OCI-LY7 (cell line): ENCODE measurements at regions not wholly inside any gene's neighbourhood (a gene's known extent, or its start where the extent isn't known, plus 50 kb on each side); places are given as distances from the start of the nearest gene placed in this dataset.
"Not testable (repeated sequence)": the region's sequence is repeated elsewhere in the genome, so short reads cannot be mapped to it uniquely, and the experiment has no call there.

Experiments
- BruUV-seq: library from RNA; stranded (reverse); fragments of 400-500 nt; replicated peaks from 2 replicates; lab custom pipeline; 2021; lab: Mats Ljungman, UMichigan
- CTCF ChIA-PET: fragments of 300-600 bp; sonication (Branson Sonifier 250); formaldehyde crosslinking; loops from one replicate; lab custom pipeline; 2022; ENCODE audit warnings: antibody characterized with exemption; ENCODE audit not compliant: unreplicated experiment; lab: Charles Lee
- POLR2A ChIA-PET: fragments of 300-600 bp; sonication (Branson Sonifier 250); formaldehyde crosslinking; loops from one replicate; lab custom pipeline; 2022; ENCODE audit warnings: antibody characterized with exemption; lab: Charles Lee
- DNase-seq: peaks from one replicate; pipeline ENCODE4 v3.0.0-alpha.2; 2015; ENCODE audit warnings: low spot score
- H2AFZ ChIP-seq: fragments of 200-600 bp; sonication (generic), shearing (Covaris generic); 2 replicates; pipeline ENCODE4 v1.6.1; 2014; ENCODE audit warnings: mild to moderate bottlenecking, antibody characterized with exemption, low read length, moderate library complexity
- H3K27ac ChIP-seq: fragments of 200-600 bp; sonication (generic); 2 replicates; pipeline ENCODE4 v1.5.1; 2014; ENCODE audit warnings: mixed run types, low read depth, mild to moderate bottlenecking, moderate library complexity, low read length, inconsistent platforms; ENCODE audit not compliant: poor library complexity, severe bottlenecking
- H3K36me3 ChIP-seq: fragments of 200-600 bp; sonication (generic); 2 replicates; pipeline ENCODE4 v1.6.1; 2014; ENCODE audit warnings: mild to moderate bottlenecking, antibody characterized with exemption, low read length, moderate library complexity, mixed read lengths; ENCODE audit not compliant: insufficient read depth
- H3K4me1 ChIP-seq: fragments of 200-600 bp; sonication (generic); 2 replicates; pipeline ENCODE4 v1.5.1; 2014; ENCODE audit warnings: mild to moderate bottlenecking, low read length; ENCODE audit not compliant: insufficient read depth, poor library complexity, severe bottlenecking
- H3K4me2 ChIP-seq: fragments of 200-600 bp; sonication (generic); 2 replicates; pipeline ENCODE4 v1.6.1; 2014; ENCODE audit warnings: mild to moderate bottlenecking, low read length
- H3K4me3 ChIP-seq: fragments of 200-600 bp; sonication (generic); 2 replicates; pipeline ENCODE4 v1.5.1; 2014; ENCODE audit warnings: mild to moderate bottlenecking, low read depth, low read length; ENCODE audit not compliant: poor library complexity, severe bottlenecking
- H3K79me2 ChIP-seq: fragments of 200-600 bp; sonication (generic); 2 replicates; pipeline ENCODE4 v1.6.1; 2016; ENCODE audit warnings: low read depth, mild to moderate bottlenecking, low read length, moderate library complexity, mixed read lengths; ENCODE audit not compliant: insufficient read depth
- H3K9me2 ChIP-seq: fragments of 200-600 bp; sonication (generic); 2 replicates; pipeline ENCODE4 v1.6.1; 2016; ENCODE audit warnings: mild to moderate bottlenecking, low read length, mixed read lengths; ENCODE audit not compliant: insufficient read depth
- H3K9me3 ChIP-seq: fragments of 200-600 bp; sonication (generic); 2 replicates; pipeline ENCODE4 v1.6.1; 2014; ENCODE audit warnings: mild to moderate bottlenecking, mixed run types, low read length, mixed read lengths
- H4K20me1 ChIP-seq: fragments of 200-600 bp; sonication (generic); 2 replicates; pipeline ENCODE4 v1.6.1; 2014; ENCODE audit warnings: mild to moderate bottlenecking, antibody characterized with exemption, low read length, moderate library complexity, mixed read lengths; ENCODE audit not compliant: insufficient read depth
- CTCF ChIP-seq: fragments of 200-600 bp; sonication (generic); conservative IDR thresholded peaks from 2 replicates; pipeline ENCODE4 v1.5.1; 2014; ENCODE audit warnings: mild to moderate bottlenecking, antibody characterized with exemption, low read length, moderate library complexity, mixed read lengths
- EZH2phosphoT487 ChIP-seq: fragments of 200-600 bp; sonication (generic); IDR thresholded peaks from 2 replicates; pipeline ENCODE4 v1.6.1; 2018; ENCODE audit warnings: low read depth, borderline replicate concordance, mild to moderate bottlenecking, mixed run types, antibody characterized with exemption, low read length, moderate library complexity, mixed read lengths
- intact Hi-C: fragments of 100-400 bp; cut with micrococcal nuclease; formaldehyde crosslinking; loops from one replicate; pipeline ENCODE4 v1.10.0; 2022; ENCODE audit not compliant: unreplicated experiment

DNA sequence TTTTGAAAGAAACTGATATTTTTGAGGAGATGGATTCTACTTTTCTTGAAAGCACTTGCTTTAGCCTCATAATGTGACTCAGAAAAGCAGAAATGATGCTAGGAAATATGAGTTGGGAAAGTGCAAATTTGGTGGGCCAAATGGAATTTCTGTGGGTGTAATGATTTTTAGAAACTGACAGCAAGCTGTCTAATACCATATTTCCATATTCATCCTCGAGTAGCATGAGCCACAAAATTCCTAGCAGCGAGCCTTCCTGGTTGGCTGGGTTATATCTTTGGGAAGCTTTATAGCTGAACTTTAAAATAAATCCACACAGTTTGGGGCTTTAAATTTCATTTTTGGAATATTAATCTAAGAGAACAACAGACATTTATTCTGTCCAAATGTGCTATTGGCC, 190.0 kb downstream of the DSC3 start:
- DNase-seq, result no peak
- H4K20me1 ChIP-seq, result no peaks in the 10 kb centered on the region
- H3K4me2 ChIP-seq, result no peak overlapping the region
- no peaks in the 10 kb centered on the region for H3K9me3 ChIP-seq
- CTCF ChIA-PET, result no interaction called here
- no peak overlapping the region for H2AFZ ChIP-seq
- POLR2A ChIA-PET, result interaction anchor here (0.5 kb wide), 1 partner anchor 982 kb away, joined by 5 read pairs; no protein-coding TSS in a partner anchor
- no TSS peak for BruUV-seq
- no peak overlapping the region for H3K4me3 ChIP-seq
- H3K36me3 ChIP-seq, result no peaks in the 10 kb centered on the region
- intact Hi-C loops, result no loop called here
- TF ChIP-seq CTCF, result no peak
- no peak for TF ChIP-seq EZH2phosphoT487
- H3K4me1 ChIP-seq, result no peaks in the 10 kb centered on the region
- H3K79me2 ChIP-seq, result no peaks in the 10 kb centered on the region
- H3K9me2 ChIP-seq, result no peaks in the 10 kb centered on the region
- no peak overlapping the region for H3K27ac ChIP-seq

DNA sequence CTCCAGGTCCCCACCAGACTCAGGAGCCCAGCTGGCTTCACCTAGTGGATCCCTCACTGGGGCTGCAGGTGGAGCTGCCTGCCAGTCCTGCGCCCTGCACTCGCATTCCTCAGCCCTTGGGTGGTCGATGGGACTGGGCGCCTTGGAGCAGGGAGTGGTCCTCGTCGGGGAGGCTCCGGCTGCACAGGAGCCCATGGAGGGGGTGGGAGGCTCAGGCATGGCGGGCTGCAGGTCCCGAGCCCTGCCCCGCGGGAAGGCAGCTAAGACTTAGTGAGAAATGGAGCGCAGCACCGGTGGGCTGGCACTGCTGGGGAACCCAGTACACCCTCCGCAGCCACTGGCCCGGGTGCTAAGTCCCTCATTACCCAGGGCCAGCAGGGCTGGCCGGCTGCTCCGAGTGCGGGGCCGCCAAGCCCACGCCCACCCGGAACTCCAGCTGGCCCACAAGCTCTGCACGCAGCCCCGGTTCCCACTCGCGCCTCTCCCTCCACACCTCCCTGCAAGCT, 203.4 kb downstream of the DSC3 start:
- H3K9me2 ChIP-seq, H3K4me1 ChIP-seq, H3K36me3 ChIP-seq, H3K4me2 ChIP-seq, intact Hi-C loops, H3K79me2 ChIP-seq, DNase-seq, POLR2A ChIA-PET, CTCF ChIA-PET, H4K20me1 ChIP-seq, H3K9me3 ChIP-seq, H3K27ac ChIP-seq, H2AFZ ChIP-seq, BruUV-seq, H3K4me3 ChIP-seq: not testable (repeated sequence)

DNA sequence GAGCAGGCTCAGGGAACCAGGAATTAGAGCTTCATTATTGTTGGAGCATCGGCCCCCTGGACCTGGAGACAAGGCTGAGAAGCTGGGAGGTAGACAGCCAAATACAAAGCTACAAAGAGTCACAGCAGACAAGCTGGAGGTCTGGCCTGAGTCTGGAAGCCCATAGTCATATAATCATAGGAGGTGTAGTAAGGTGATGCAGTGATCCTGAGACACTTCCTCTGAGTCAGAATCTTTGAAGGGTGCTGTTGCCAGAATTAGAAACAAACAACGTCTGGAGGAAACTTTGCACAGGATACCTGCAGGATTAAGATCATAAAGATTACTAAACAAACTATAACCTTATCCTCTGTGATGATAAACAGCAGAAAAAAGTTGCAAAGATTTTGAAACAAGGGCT, 213.8 kb downstream of the DSC3 start:
- ChIA-PET POLR2A (no interaction called here), CTCF (no interaction called here)
- TF ChIP-seq CTCF, result no peak
- TF ChIP-seq EZH2phosphoT487, result no peak
- Histone ChIP-seq H3K79me2 (no peaks in the 10 kb centered on the region), H4K20me1 (no peaks in the 10 kb centered on the region), H2AFZ (no peak overlapping the region), H3K9me2 (no peaks in the 10 kb centered on the region), H3K36me3 (no peaks in the 10 kb centered on the region), H3K4me1 (no peaks in the 10 kb centered on the region), H3K4me2 (no peak overlapping the region), H3K27ac (no peak overlapping the region), H3K4me3 (no peak overlapping the region), H3K9me3 (no peaks in the 10 kb centered on the region)
- DNase-seq, result no peak
- no TSS peak for BruUV-seq
- intact Hi-C loops, result no loop called here
